Islet precursor cell (in vitro differentiated cells): ENCODE measurements at regions not wholly inside any gene's neighbourhood (a gene's known extent, or its start where the extent isn't known, plus 50 kb on each side); places are given as distances from the start of the nearest gene placed in this dataset.

Source experiments
- DNase-seq: peaks from one replicate; pipeline ENCODE4 v3.0.0-alpha.2; 2018

- DNase-seq: no peak
Observed at GRCh38 chr10:128431506-128431905, 305.3 kb upstream of the MKI67 start.

DNA sequence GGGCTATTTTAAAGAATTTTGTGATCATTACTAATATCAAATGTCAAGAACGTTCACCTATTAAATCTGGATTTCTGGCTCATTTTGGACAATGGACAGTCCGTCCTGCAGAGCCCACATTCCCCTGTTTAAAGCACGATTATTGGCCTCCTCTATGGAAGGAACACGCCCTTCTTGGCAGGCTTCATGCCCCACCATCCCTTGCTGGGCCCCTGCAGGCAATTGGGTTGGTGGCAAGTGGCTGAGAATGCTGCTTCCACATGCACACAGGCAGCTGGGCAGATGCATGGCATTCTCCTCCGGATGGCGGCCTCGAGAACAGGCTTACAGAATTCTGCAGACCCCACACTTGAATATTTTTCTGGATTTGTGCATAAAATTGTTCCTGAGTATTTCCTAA lies 305.8 kb upstream of the MKI67 start:
- no peak for DNase-seq

DNA sequence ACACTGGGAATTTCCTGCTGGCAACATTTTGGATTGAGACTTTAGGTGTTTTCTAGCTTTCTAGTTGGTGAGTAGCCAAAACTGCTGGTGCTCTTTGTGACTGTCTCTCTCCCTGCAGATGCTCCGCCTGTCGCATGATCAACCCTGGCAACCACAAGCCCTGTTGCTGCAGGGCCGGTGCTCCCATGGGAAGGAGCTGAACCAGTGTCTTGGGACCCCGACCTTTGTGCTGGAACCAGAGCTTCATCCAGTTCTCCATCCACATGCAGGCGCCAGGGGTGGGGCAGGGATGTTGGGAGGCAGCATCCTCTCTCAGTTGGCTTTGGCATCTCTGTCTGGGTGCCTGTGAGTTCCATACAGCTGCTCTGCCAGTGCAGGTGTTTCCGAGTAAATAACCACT lies 306.2 kb upstream of the MKI67 start:
- DNase-seq: no peak

- no peak for DNase-seq
Observed at GRCh38 chr10:128435811-128436210, 309.6 kb upstream of the MKI67 start.

GRCh38 chr10:128437786-128438345 lies 311.6 kb upstream of the MKI67 start:
- peak; percentile 41 for DNase-seq

- DNase-seq: no peak
Observed at GRCh38 chr10:128438417-128439063, 312.3 kb upstream of the MKI67 start.

DNA sequence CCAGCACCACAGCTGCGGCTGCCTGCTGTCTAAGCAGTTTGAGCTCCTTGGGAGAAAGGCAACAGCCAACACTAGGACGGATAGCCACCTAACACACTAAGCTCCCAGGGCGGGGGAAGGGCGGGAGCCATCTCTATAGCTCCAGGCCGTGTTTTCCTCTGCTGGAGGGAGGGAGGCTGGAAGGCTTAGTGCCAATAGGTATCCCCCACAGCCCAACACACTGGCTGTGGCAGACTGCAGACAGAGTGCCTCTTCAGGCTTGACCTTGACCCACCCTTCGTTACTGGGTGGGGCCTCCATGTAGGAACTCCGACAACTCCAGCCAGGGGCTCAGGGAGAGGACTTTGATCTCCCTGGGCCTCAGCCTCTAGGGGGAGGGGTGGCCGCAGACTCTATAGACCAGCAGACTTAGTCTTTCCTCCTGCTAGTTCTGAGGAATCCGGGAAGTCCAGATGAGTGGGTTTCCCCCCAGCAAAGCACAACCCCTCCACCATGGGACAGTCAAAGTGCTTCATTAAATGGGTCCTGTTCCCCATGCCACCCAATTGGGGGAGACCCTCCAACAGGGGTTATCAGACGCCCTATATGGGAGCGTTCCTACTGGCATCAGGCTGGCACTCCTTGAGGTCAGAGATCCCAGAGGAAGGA lies 314.4 kb upstream of the MKI67 start:
- peak; percentile 63 for DNase-seq

DNA sequence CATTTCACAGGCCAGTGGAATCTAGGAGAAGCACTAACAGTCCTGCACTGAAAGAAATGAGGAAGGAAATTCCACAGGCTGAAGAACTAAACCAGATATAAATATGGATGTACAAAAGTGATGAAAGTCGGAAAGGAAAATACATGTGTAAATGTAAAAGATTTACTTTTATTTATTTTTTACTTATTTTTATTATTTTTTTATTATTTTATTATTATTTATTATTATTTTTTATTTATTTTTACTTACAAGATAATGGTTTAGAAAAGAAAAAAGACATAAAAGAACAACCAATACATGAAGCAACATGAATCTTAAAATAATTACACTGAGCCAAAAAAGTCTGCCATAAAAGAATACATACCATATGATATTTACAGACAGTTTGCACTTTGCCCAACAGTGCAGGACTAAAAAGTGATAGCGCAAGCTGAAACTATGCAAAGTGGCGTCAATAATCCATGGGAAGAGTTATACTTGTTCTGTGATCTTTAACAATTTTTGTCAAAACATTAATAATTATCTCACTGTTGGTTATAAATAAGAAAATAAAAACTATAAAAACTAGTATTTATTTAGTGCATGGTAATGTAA lies 317.8 kb upstream of the MKI67 start:
- DNase-seq: no peak

GRCh38 chr10:128448796-128449195 lies 322.6 kb upstream of the MKI67 start:
- peak; percentile 2 for DNase-seq

GRCh38 chr10:128451879-128452278 lies 325.7 kb upstream of the MKI67 start:
- DNase-seq: no peak

DNA sequence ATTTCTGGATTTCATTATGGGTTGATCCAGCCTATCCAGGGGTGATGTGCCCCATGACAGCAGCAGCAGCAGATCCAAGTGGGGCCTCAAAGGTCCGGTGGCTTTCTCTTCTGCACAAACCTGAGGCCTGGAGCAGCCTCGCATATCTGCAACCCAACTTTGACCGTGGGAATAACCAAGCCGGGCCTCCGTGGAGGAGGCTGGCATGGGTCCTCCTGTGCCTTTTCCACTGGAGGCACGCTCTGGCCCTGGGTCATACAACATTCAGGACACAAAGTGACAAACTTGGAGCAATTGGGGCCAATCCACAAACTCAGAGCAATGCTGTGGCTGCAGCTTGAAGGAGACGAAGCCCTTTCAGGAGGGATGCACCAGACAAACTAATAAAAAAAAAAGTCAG lies 330.0 kb upstream of the MKI67 start:
- peak; percentile 20 for DNase-seq

GRCh38 chr10:128457136-128457535 lies 330.9 kb upstream of the MKI67 start:
- peak; percentile 49 for DNase-seq

DNA sequence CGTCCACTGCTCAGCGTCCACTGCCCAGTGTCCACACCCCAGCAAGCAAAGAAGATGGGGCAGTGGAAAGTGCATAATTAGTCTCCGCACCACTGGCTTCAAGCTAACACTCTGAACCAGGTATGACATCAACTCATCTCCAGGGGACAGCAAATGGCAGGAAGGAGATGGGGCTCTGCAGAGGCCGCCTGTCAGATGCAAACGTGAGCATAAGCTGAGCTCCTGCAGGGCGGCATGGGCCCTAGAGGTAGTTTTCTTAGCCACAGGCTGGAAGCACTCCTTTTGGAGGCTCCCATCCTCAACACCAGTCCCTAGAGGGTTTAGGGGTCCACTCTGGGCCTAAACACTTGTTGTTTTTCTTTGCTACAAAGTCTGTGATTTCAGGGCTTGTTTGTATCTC lies 335.8 kb upstream of the MKI67 start:
- peak; percentile 46 for DNase-seq

DNA sequence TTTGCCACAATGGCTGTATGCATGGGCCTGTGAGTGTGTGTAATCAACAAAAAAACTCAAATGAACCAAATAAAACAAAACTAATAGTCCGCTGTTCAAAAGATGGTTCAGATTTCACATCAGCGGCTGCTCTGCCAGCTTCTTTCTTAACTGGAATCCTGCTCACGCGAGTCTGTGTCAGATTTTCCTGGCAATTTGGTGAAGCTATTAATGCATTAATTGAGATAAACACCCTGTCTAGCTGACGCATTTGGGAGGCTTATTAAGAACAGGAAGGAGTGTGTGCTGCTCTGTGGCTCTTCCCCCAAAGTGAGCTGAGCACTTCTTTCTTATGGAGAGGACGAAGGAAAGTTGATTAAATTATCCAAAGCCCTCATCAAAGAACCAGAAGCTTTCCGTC lies 336.6 kb upstream of the MKI67 start:
- DNase-seq: peak; percentile 2

DNA sequence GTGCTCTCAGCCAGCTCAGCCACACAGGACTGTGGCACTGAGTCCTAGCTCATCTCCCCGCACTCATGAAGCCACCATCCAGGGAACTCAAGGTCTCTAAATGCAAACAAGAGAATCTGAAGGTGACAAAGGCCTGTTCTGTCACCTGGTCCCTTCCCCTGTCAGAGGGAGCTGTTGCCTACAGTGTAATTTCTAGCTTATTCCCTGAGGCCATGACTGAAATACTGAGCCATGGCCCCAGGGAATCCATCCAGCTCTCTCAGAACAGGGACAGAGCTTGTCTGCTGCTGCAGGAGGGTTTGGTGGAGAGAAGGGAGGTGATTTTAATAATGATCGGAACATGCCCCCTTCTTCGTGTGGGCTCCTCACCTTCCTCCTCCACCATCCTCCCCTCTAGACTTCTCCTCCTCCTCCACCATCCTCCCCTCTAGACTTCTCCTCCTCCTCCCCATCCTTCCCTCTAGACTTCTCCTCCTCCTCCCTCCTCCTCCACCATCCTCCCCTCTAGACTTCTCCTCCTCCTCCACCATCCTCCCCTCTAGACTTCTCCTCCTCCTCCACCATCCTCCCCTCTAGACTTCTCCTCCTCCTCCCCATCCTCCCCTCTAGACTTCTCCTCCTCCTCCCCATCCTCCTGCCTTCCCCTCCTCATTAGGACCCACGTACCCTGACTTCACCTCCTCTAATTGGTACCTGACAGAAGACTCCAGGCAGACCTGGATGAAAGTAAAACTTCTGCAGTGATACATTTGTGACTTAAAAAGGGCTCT lies 338.0 kb upstream of the MKI67 start:
- DNase-seq: peak; percentile 58

DNA sequence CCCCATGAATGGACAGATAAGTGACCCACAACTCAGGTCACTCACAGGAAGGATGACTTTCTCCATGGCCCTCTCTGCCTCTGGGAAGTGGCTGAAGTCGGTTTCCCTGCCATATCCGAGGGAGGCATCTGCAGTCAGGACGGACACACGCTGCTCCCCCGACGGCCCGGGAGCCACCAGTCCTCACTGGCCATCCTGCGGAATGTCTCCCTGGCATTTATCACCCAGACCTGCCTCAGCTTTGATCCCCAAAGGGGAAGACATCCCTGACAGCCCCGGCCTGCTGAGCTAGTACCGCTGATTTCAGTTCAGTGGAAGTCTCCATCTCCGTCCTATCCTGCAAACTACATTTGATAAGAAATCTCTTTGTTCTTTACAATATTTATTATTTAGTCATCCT lies 339.5 kb upstream of the MKI67 start:
- DNase-seq: peak; percentile 28

DNA sequence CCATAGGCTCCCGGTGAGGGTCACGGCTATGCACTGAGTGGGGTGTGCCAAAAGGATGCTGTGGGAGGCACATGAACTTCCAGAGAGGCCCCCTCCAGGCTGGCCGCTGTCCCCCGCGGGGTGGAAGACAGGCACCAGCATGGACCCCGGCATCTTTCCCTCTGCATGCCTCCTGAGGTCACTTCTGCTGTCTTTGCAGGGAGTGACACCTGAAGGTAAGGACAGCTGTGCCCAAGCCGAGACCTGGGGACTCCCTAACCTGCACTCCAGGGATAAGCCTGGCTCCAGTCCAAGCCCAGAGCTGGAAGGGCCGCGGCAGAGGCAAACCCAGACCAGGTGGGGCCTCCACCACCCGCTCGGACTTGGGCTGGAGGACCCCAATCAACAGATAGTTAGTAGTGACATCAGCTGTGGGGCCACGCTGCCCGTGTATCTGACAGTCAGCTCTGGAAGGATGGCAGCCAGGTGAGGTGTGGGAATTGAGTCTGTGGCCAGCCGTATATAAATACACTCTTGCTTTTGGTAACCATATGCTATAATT lies 340.7 kb upstream of the MKI67 start:
- no peak for DNase-seq

DNA sequence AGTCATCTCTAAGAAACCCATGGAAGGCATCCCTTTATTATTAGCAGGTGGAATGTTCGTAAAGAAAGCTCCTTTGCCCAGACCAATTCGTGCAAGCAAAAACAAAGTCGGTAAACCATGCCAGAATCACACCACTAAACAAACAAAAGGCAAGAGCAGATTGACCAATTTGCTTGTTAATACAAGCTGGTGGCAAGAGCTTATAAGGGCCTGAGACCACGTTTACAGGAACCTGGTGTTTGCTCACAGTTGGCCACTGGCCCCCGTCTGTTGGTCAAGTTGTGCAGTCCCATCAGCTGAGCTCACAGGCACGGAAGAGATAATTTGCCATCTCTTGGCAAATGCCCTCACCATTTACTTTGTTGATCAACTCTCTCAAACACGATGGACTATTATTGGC lies 342.2 kb upstream of the MKI67 start:
- no peak for DNase-seq

- no peak for DNase-seq
Observed at GRCh38 chr10:128469515-128469914, 343.3 kb upstream of the MKI67 start.

DNA sequence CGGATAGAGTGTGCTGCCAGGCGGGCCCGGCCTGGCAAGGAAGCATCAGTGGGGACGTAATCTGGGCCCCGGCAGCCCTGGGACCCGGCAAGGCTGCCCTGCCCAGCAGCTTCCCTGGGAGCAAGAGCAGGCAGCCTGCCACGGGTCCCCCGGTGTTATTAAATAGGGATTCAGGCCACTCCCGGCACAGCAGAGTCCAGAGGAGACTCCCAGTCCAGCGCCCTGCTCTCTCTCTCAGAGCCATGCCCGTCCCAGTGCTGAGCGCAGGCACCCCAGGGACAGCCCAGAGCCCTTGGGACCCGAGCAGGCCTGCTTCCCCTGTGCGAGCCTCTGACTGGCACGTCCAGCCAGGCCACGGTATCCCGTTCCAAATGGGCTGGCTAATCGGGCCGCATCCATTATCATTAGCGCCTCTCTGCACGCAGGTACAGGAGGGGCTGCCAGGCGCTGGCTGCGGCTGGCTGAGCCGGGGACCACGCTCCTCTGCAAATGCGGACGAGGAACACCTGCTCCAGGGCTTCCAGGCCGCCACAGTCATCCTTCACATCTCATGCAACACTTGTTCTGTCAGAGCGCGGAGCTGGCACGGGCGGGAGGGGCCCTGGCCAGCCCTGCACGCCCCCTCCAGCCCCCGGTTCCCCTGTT lies 344.2 kb upstream of the MKI67 start:
- no peak for DNase-seq

DNA sequence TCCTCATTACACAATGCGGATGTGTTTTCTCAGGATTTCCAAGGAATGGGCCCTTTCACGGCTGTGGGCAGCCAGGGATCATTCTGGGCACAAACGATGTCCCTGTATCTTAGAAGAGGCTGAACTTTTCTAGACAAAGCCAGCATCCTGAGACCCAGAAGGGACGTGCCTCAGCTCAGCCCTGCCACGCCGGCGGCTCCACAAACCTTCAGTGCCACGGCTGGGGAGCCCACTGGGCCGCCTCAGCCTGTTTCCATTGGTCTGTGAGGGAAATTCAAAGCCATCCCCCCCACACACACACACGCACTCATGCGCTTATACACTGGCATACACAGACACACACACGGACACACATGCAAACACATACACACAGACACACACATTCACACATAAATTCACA lies 344.9 kb upstream of the MKI67 start:
- DNase-seq: no peak

DNA sequence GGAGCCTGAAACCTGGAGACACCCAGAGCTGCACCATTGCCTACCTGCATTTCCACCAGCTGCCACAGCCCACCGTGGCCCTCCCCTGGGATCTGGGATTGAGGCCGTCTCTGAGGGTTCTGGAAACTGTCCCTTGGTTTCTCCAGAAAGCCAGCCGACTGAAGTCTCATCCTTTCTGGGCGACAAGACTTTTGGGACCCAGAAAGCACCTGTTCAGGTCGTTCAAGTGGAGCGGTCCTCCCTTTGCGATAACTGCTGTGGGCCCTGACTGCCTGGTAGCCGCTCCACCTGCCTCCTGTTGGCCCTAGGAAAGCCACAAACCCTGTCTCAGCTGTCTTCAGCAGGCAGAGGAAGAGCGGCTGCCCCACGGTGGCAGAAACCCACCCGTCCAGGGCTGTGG lies 346.0 kb upstream of the MKI67 start:
- no peak for DNase-seq

GRCh38 chr10:128473396-128473795 lies 347.2 kb upstream of the MKI67 start:
- DNase-seq: no peak
